GM18951 (cell line): ENCODE measurements at regions not wholly inside any gene's neighbourhood (a gene's known extent, or its start where the extent isn't known, plus 50 kb on each side); places are given as distances from the start of the nearest gene placed in this dataset.

Experiments
- POLR2A ChIP-seq: IDR thresholded peaks from 4 replicates; pipeline ENCODE4 v1.6.1; 2011; ENCODE audit warnings: mild to moderate bottlenecking; ENCODE audit not compliant: insufficient read length, insufficient read depth; ENCODE audit errors: extremely low read depth
- in situ Hi-C: fragments of 300-500 bp; cut with MboI; formaldehyde crosslinking; loops from one replicate; pipeline ENCODE4 v1.12.0; 2022; ENCODE audit warnings: low sequenced_read_pairs, mixed read lengths, inconsistent platforms; ENCODE audit not compliant: unreplicated experiment

GRCh38 chr13:103210348-103210747, 144.1 kb upstream of the SLC10A2 start:
- in situ Hi-C loops: no loop called here
- no peak for TF ChIP-seq POLR2A

DNA sequence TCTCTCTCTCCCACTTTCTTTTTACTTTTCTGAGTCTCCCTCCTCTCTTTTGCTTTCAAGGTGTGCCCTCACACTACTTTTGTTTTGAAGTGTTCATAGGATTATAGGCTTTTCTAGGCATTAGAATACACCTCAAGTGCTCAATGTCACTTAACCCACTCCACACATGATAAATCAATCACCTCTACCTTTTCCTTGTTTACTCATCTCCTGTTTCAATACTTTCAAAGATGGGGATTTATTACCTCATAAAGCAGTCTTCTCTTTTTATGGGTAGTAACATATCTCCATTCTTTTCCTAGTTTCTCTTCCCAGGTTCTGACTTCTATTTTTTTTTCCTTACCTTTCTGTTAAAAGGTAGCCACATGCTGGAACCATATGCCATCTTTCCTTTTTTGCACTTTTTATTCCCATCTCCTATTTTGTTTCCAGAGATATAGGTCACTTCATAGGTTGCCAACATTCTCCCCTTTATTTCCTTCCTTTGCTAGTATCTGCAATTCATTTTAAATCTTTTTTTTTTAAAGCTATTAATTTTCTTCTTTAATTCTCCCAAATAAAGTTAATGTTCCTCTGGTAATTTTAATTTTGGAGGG, 137.6 kb upstream of the SLC10A2 start:
- in situ Hi-C loops: no loop called here
- no peak for TF ChIP-seq POLR2A

GRCh38 chr13:103200118-103200885, 134.1 kb upstream of the SLC10A2 start:
- in situ Hi-C loops: no loop called here
- TF ChIP-seq POLR2A: no peak

- in situ Hi-C loops: no loop called here
- no peak for TF ChIP-seq POLR2A
Measured at GRCh38 chr13:103199380-103200088, 133.3 kb upstream of the SLC10A2 start.

GRCh38 chr13:103196356-103196755, 130.1 kb upstream of the SLC10A2 start:
- no peak for TF ChIP-seq POLR2A
- in situ Hi-C loops: no loop called here

DNA sequence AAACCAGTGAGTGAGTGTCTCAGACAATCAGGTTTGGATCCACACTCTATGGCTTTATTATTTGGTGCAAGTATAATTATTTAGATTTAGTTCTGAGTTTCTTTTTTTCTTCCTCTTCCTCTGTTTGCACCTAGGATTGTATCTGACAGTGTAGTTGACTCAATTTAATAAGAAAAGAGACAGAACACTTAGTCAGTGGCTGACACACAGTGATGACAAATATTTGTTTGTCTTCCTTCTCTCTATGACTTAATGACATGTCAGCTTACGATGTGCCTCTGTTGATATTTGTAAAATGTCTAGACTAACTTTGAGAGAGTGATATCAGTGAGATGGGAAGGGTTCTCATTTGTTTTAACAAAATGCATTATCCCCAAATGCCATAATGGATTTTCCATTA, 129.5 kb upstream of the SLC10A2 start:
- in situ Hi-C loops: no loop called here
- TF ChIP-seq POLR2A: no peak

- no peak for TF ChIP-seq POLR2A
- in situ Hi-C loops: no loop called here
Measured at GRCh38 chr13:103194871-103195270, 128.7 kb upstream of the SLC10A2 start.

- in situ Hi-C loops: no loop called here
- no peak for TF ChIP-seq POLR2A
Measured at GRCh38 chr13:103192511-103193135, 126.4 kb upstream of the SLC10A2 start.

- in situ Hi-C loops: no loop called here
- TF ChIP-seq POLR2A: no peak
Measured at GRCh38 chr13:103190841-103191240, 124.6 kb upstream of the SLC10A2 start.

- no peak for TF ChIP-seq POLR2A
- in situ Hi-C loops: no loop called here
Measured at GRCh38 chr13:103188713-103189326, 122.6 kb upstream of the SLC10A2 start.

GRCh38 chr13:103187721-103188156, 121.5 kb upstream of the SLC10A2 start:
- TF ChIP-seq POLR2A: no peak
- in situ Hi-C loops: no loop called here

- in situ Hi-C loops: no loop called here
- TF ChIP-seq POLR2A: no peak
Measured at GRCh38 chr13:103184413-103184812, 118.2 kb upstream of the SLC10A2 start.
